Loucy (cell line): ENCODE measurements at regions not wholly inside any gene's neighbourhood (a gene's known extent, or its start where the extent isn't known, plus 50 kb on each side); places are given as distances from the start of the nearest gene placed in this dataset.

ENCODE experiments used
- H2AFZ ChIP-seq: fragments of 200-600 bp; sonication (generic); 2 replicates; pipeline ENCODE4 v1.6.0; 2016; ENCODE audit warnings: antibody characterized with exemption, mild to moderate bottlenecking, low read length, moderate library complexity
- H3F3A ChIP-seq: fragments of 200-600 bp; 2 replicates; pipeline ENCODE4 v1.6.0; 2016; ENCODE audit warnings: antibody characterized with exemption, low read depth, mild to moderate bottlenecking
- H3K27me3 ChIP-seq: fragments of 200-600 bp; sonication (generic); 2 replicates; pipeline ENCODE4 v1.6.1; 2014; ENCODE audit warnings: low read length, mild to moderate bottlenecking; ENCODE audit not compliant: insufficient read depth, poor library complexity, severe bottlenecking
- H3K36me3 ChIP-seq: fragments of 200-600 bp; sonication (generic); 2 replicates; pipeline ENCODE4 v1.6.1; 2016; ENCODE audit warnings: low read length; ENCODE audit not compliant: insufficient read depth
- H3K4me1 ChIP-seq: fragments of 200-600 bp; sonication (generic); 2 replicates; pipeline ENCODE4 v1.5.1; 2014; ENCODE audit warnings: low read length, mild to moderate bottlenecking; ENCODE audit not compliant: insufficient read depth, poor library complexity, severe bottlenecking
- H3K4me2 ChIP-seq: fragments of 200-600 bp; sonication (generic); 2 replicates; pipeline ENCODE4 v1.6.0; 2014; ENCODE audit warnings: antibody characterized with exemption, low read length, low read depth, mild to moderate bottlenecking; ENCODE audit not compliant: poor library complexity, severe bottlenecking
- H3K4me3 ChIP-seq: fragments of 200-600 bp; sonication (generic); 2 replicates; pipeline ENCODE4 v1.5.1; 2014; ENCODE audit warnings: low read length, mild to moderate bottlenecking, mixed read lengths; ENCODE audit not compliant: poor library complexity, severe bottlenecking
- H3K79me2 ChIP-seq: fragments of 200-600 bp; sonication (generic); 2 replicates; pipeline ENCODE4 v1.6.1; 2014; ENCODE audit warnings: low read length; ENCODE audit not compliant: insufficient read depth
- H3K9ac ChIP-seq: fragments of 200-600 bp; sonication (generic); 2 replicates; pipeline ENCODE4 v1.6.0; 2014; ENCODE audit warnings: mild to moderate bottlenecking, low read depth, low read length, moderate library complexity; ENCODE audit not compliant: poor library complexity, severe bottlenecking
- H3K9me2 ChIP-seq: fragments of 200-600 bp; sonication (generic); replicated peaks from 2 replicates; pipeline ENCODE4 v1.6.1; 2016; ENCODE audit warnings: low read depth, low read length, mixed read lengths
- H3K9me3 ChIP-seq: fragments of 200-600 bp; sonication (generic); 2 replicates; pipeline ENCODE4 v1.6.1; 2014; ENCODE audit warnings: mild to moderate bottlenecking, antibody characterized with exemption, low read length, low read depth; ENCODE audit not compliant: insufficient read depth
- H4K20me1 ChIP-seq: fragments of 200-600 bp; sonication (generic); 2 replicates; pipeline ENCODE4 v1.6.0; 2014; ENCODE audit warnings: antibody characterized with exemption, low read length, mild to moderate bottlenecking; ENCODE audit not compliant: insufficient read depth, poor library complexity, severe bottlenecking
- EZH2phosphoT487 ChIP-seq: fragments of 200-600 bp; IDR thresholded peaks from 2 replicates; pipeline ENCODE4 v1.6.1; 2018; ENCODE audit warnings: antibody characterized with exemption, mild to moderate bottlenecking, moderate library complexity, borderline replicate concordance
- TF ChIP-seq, protein P1 (sequence below): fragments of 200-600 bp; sonication (generic); conservative IDR thresholded peaks from 2 replicates; pipeline ENCODE4 v1.5.1; 2014; ENCODE audit warnings: mild to moderate bottlenecking, antibody characterized with exemption, low read length

DNA sequence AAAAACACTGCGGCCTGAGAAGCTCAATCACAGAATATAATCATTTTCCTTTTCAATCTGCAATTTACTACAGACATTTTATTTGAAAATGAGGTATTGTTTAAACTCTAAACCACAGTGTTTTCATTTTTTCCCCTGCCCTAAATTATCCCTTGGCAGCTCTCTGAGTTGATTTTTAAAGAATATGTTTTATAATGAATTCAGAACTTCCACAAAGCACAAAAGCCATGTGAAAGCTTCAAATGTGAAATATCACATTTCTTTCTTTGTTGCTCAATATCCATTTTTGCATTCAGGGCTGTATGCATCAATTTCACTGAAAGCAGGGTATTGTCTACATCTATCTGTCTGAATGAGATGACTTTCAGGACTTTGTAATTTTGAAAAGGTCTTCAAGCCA is 813.6 kb upstream of the ALCAM start:
- Histone ChIP-seq H3K9me3 (no peaks in the 10 kb centered on the region), H3K4me3 (no peak overlapping the region), H3K27me3 (no peaks in the 10 kb centered on the region), H3K9ac (no peak overlapping the region), H3K4me2 (no peak overlapping the region), H4K20me1 (no peaks in the 10 kb centered on the region), H3K36me3 (no peaks in the 10 kb centered on the region), H3K79me2 (no peaks in the 10 kb centered on the region), H3K4me1 (no peaks in the 10 kb centered on the region), H3F3A (no peaks in the 10 kb centered on the region), H3K9me2 (no peaks in the 10 kb centered on the region), H2AFZ (no peak overlapping the region)
- TF ChIP-seq EZH2phosphoT487: no peak
- TF ChIP-seq, protein P1, sequence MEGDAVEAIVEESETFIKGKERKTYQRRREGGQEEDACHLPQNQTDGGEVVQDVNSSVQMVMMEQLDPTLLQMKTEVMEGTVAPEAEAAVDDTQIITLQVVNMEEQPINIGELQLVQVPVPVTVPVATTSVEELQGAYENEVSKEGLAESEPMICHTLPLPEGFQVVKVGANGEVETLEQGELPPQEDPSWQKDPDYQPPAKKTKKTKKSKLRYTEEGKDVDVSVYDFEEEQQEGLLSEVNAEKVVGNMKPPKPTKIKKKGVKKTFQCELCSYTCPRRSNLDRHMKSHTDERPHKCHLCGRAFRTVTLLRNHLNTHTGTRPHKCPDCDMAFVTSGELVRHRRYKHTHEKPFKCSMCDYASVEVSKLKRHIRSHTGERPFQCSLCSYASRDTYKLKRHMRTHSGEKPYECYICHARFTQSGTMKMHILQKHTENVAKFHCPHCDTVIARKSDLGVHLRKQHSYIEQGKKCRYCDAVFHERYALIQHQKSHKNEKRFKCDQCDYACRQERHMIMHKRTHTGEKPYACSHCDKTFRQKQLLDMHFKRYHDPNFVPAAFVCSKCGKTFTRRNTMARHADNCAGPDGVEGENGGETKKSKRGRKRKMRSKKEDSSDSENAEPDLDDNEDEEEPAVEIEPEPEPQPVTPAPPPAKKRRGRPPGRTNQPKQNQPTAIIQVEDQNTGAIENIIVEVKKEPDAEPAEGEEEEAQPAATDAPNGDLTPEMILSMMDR: no peak

DNA sequence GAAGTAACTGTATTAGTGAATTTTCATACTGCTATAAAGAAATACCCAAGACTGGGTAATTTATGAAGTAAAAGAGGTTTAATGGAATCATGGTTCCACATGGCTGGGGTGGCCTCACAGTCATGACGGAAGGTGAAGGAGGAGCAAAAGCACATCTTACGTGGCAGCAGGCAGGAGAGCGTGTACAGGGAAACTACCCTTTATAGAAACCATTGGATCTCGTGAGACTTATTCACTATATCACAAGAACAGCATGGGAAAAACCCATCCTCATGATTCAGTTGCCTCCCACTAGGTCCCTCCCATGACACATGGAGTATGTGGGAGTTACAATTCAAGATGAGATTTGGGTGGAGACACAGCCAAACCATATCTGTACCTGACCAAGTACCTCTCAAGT is 812.3 kb upstream of the ALCAM start:
- H3K4me3 ChIP-seq: no peak overlapping the region
- H3K4me2 ChIP-seq: no peak overlapping the region
- H4K20me1 ChIP-seq: no peaks in the 10 kb centered on the region
- no peaks in the 10 kb centered on the region for H3K79me2 ChIP-seq
- no peak for TF ChIP-seq EZH2phosphoT487
- TF ChIP-seq, protein P1: no peak
- no peak overlapping the region for H3K9ac ChIP-seq
- H3K9me3 ChIP-seq: no peaks in the 10 kb centered on the region
- H3K9me2 ChIP-seq: no peaks in the 10 kb centered on the region
- no peaks in the 10 kb centered on the region for H3K36me3 ChIP-seq
- no peaks in the 10 kb centered on the region for H3K27me3 ChIP-seq
- H3F3A ChIP-seq: no peaks in the 10 kb centered on the region
- no peaks in the 10 kb centered on the region for H3K4me1 ChIP-seq
- no peak overlapping the region for H2AFZ ChIP-seq

DNA sequence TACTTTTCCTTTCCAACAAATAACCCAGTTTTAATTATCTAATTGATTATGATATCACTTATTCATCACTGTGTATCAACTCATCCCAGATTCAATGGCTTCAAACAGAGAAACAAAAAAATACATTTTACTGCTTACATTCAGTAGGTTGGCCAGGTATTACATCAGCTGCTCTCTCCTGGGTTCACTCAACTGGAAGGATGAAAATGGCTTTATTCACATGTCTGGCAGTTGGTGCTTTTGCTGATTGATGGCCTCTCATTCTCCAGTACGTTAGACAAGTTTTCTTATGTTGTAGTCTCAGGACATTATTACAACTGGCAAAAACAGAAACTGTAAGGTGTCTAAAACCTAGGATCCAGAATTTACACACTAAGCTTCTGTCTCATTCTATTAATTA is 811.0 kb upstream of the ALCAM start:
- no peaks in the 10 kb centered on the region for H3F3A ChIP-seq
- H3K9me2 ChIP-seq: no peaks in the 10 kb centered on the region
- no peaks in the 10 kb centered on the region for H4K20me1 ChIP-seq
- no peak overlapping the region for H3K4me2 ChIP-seq
- no peaks in the 10 kb centered on the region for H3K9me3 ChIP-seq
- no peak overlapping the region for H2AFZ ChIP-seq
- no peaks in the 10 kb centered on the region for H3K79me2 ChIP-seq
- H3K27me3 ChIP-seq: no peaks in the 10 kb centered on the region
- H3K36me3 ChIP-seq: no peaks in the 10 kb centered on the region
- no peak for TF ChIP-seq EZH2phosphoT487
- TF ChIP-seq, protein P1: no peak
- H3K4me3 ChIP-seq: no peak overlapping the region
- no peaks in the 10 kb centered on the region for H3K4me1 ChIP-seq
- H3K9ac ChIP-seq: no peak overlapping the region
